ENCODE measurements at regions not wholly inside any gene's neighbourhood (a gene's known extent, or its start where the extent isn't known, plus 50 kb on each side); places are given as distances from the start of the nearest gene placed in this dataset.

DNA sequence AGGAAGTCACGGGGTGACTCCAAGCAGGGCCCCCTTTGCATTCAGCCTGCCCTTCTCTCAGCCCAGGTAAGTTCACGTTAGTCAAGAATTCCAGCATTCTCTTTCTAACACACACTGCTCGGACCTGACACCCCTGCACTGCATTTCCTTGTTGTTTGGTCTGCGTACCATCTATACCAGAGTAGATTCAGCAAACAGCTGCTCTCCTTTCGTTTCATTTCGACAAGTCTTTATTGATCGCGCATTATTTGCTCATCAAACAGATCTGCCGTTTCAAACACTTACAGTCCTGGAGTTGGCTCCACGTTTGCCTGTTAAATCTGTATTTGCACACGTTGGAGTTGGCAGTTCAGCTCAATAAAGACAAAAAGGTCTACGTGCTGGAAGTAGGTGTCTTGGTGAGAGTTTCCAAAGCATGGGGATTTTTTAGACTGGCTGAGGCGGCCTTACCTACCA, 495.1 kb downstream of the RPS24 start:
- Histone ChIP-seq H3K36me3 (ENCODE audit: insufficient read depth, low read length, poor library complexity, severe bottlenecking) (no peaks in the 10 kb centered on the region), H3K4me3 (ENCODE audit: low read depth, low read length, poor library complexity, severe bottlenecking) (no peak overlapping the region), H3K9me3 (ENCODE audit: low read depth, low read length, poor library complexity, severe bottlenecking) (no peaks in the 10 kb centered on the region), H3K27ac (ENCODE audit: low read depth, low read length, poor library complexity, severe bottlenecking) (no peak overlapping the region), H3K27me3 (replicated peaks; ENCODE audit: insufficient read depth, low read depth, low read length, poor library complexity) (no peaks in the 10 kb centered on the region), H3K4me1 (ENCODE audit: insufficient read depth, low read length, poor library complexity, severe bottlenecking) (no peaks in the 10 kb centered on the region)
- intact Hi-C loops (cut with micrococcal nuclease; ENCODE audit: unreplicated experiment): no loop called here
- no TSS peak for BruUV-seq (replicated peaks)
- TF ChIP-seq EZH2 (IDR thresholded peaks at IDR 0.05; ENCODE audit: borderline replicate concordance, low read depth, low read length, poor library complexity, severe bottlenecking): no peak
- TF ChIP-seq, protein P1, sequence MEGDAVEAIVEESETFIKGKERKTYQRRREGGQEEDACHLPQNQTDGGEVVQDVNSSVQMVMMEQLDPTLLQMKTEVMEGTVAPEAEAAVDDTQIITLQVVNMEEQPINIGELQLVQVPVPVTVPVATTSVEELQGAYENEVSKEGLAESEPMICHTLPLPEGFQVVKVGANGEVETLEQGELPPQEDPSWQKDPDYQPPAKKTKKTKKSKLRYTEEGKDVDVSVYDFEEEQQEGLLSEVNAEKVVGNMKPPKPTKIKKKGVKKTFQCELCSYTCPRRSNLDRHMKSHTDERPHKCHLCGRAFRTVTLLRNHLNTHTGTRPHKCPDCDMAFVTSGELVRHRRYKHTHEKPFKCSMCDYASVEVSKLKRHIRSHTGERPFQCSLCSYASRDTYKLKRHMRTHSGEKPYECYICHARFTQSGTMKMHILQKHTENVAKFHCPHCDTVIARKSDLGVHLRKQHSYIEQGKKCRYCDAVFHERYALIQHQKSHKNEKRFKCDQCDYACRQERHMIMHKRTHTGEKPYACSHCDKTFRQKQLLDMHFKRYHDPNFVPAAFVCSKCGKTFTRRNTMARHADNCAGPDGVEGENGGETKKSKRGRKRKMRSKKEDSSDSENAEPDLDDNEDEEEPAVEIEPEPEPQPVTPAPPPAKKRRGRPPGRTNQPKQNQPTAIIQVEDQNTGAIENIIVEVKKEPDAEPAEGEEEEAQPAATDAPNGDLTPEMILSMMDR (conservative IDR thresholded peaks at IDR 0.05; ENCODE audit: low read depth, low read length): no peak
- DNase-seq (ENCODE audit: low spot score): no peak
- CTCF ChIA-PET: no interaction called here
- POLR2A ChIA-PET (ENCODE audit: low non-redundant PET): no interaction called here

GRCh38 chr10:78529262-78529661, 495.6 kb downstream of the RPS24 start:
- no peak for DNase-seq (ENCODE audit: low spot score)
- Histone ChIP-seq H3K4me1 (ENCODE audit: insufficient read depth, low read length, poor library complexity, severe bottlenecking) (no peaks in the 10 kb centered on the region), H3K4me3 (ENCODE audit: low read depth, low read length, poor library complexity, severe bottlenecking) (no peak overlapping the region), H3K36me3 (ENCODE audit: insufficient read depth, low read length, poor library complexity, severe bottlenecking) (no peaks in the 10 kb centered on the region), H3K9me3 (ENCODE audit: low read depth, low read length, poor library complexity, severe bottlenecking) (no peaks in the 10 kb centered on the region), H3K27me3 (replicated peaks; ENCODE audit: insufficient read depth, low read depth, low read length, poor library complexity) (no peaks in the 10 kb centered on the region), H3K27ac (ENCODE audit: low read depth, low read length, poor library complexity, severe bottlenecking) (no peak overlapping the region)
- CTCF ChIA-PET: no interaction called here
- intact Hi-C loops (cut with micrococcal nuclease; ENCODE audit: unreplicated experiment): no loop called here
- POLR2A ChIA-PET (ENCODE audit: low non-redundant PET): no interaction called here
- no TSS peak for BruUV-seq (replicated peaks)
- TF ChIP-seq, protein P1 (conservative IDR thresholded peaks at IDR 0.05; ENCODE audit: low read depth, low read length): no peak
- TF ChIP-seq EZH2 (IDR thresholded peaks at IDR 0.05; ENCODE audit: borderline replicate concordance, low read depth, low read length, poor library complexity, severe bottlenecking): no peak

GRCh38 chr10:78531088-78531487, 497.4 kb downstream of the RPS24 start:
- Histone ChIP-seq H3K27ac (ENCODE audit: low read depth, low read length, poor library complexity, severe bottlenecking) (no peak overlapping the region), H3K9me3 (ENCODE audit: low read depth, low read length, poor library complexity, severe bottlenecking) (no peaks in the 10 kb centered on the region), H3K4me3 (ENCODE audit: low read depth, low read length, poor library complexity, severe bottlenecking) (no peak overlapping the region), H3K36me3 (ENCODE audit: insufficient read depth, low read length, poor library complexity, severe bottlenecking) (no peaks in the 10 kb centered on the region), H3K4me1 (ENCODE audit: insufficient read depth, low read length, poor library complexity, severe bottlenecking) (no peaks in the 10 kb centered on the region), H3K27me3 (replicated peaks; ENCODE audit: insufficient read depth, low read depth, low read length, poor library complexity) (no peaks in the 10 kb centered on the region)
- DNase-seq (ENCODE audit: low spot score): no peak
- no peak for TF ChIP-seq EZH2 (IDR thresholded peaks at IDR 0.05; ENCODE audit: borderline replicate concordance, low read depth, low read length, poor library complexity, severe bottlenecking)
- TF ChIP-seq, protein P1 (conservative IDR thresholded peaks at IDR 0.05; ENCODE audit: low read depth, low read length): no peak
- CTCF ChIA-PET: no interaction called here
- BruUV-seq (replicated peaks): no TSS peak
- POLR2A ChIA-PET (ENCODE audit: low non-redundant PET): no interaction called here
- intact Hi-C loops (cut with micrococcal nuclease; ENCODE audit: unreplicated experiment): no loop called here
